ENCODE measurements at regions not wholly inside any gene's neighbourhood (a gene's known extent, or its start where the extent isn't known, plus 50 kb on each side); places are given as distances from the start of the nearest gene placed in this dataset.
A peak's percentile ranks its signal among the peaks of the same experiment; 100 is the strongest.
"Not testable (repeated sequence)": the region's sequence is repeated elsewhere in the genome, so short reads cannot be mapped to it uniquely, and the experiment has no call there.

GRCh38 chr14:26304056-26304455 lies 293.8 kb downstream of the NOVA1 start:
- no peak for DNase-seq (ENCODE audit: low read depth)

- DNase-seq (ENCODE audit: low read depth): no peak
Measured at GRCh38 chr14:26293909-26294308, 303.9 kb downstream of the NOVA1 start.

- no peak for DNase-seq (ENCODE audit: low read depth)
Measured at GRCh38 chr14:26289891-26290486, 307.8 kb downstream of the NOVA1 start.

GRCh38 chr14:26286913-26287205 lies 311.0 kb downstream of the NOVA1 start:
- no peak for DNase-seq (ENCODE audit: low read depth)

- DNase-seq (ENCODE audit: low read depth): no peak
Measured at GRCh38 chr14:26286081-26286912, 311.5 kb downstream of the NOVA1 start.

GRCh38 chr14:26282578-26282977 lies 315.3 kb downstream of the NOVA1 start:
- no peak for DNase-seq (ENCODE audit: low read depth)

GRCh38 chr14:26282011-26282410 lies 315.8 kb downstream of the NOVA1 start:
- not testable (repeated sequence) for DNase-seq (ENCODE audit: low read depth)

GRCh38 chr14:26281280-26281998 lies 316.4 kb downstream of the NOVA1 start:
- peak; percentile 38 for DNase-seq (ENCODE audit: low read depth)

GRCh38 chr14:26276757-26277156 lies 321.1 kb downstream of the NOVA1 start:
- DNase-seq (ENCODE audit: low read depth): peak; percentile 11

GRCh38 chr14:26265170-26265685 lies 332.6 kb downstream of the NOVA1 start:
- DNase-seq (ENCODE audit: low read depth): no peak

- no peak for DNase-seq (ENCODE audit: low read depth)
Measured at GRCh38 chr14:26261368-26262122, 336.3 kb downstream of the NOVA1 start.

- peak; percentile 6 for DNase-seq (ENCODE audit: low read depth)
Measured at GRCh38 chr14:26255213-26255612, 342.6 kb downstream of the NOVA1 start.

GRCh38 chr14:26252176-26252575 lies 345.7 kb downstream of the NOVA1 start:
- no peak for DNase-seq (ENCODE audit: low read depth)

GRCh38 chr14:26233118-26233517 lies 364.7 kb downstream of the NOVA1 start:
- no peak for DNase-seq (ENCODE audit: low read depth)

GRCh38 chr14:26218861-26219260 lies 379.0 kb downstream of the NOVA1 start:
- DNase-seq (ENCODE audit: low read depth): no peak

GRCh38 chr14:26217778-26218177 lies 380.1 kb downstream of the NOVA1 start:
- DNase-seq (ENCODE audit: low read depth): no peak

GRCh38 chr14:26216786-26217185 lies 381.0 kb downstream of the NOVA1 start:
- no peak for DNase-seq (ENCODE audit: low read depth)

- no peak for DNase-seq (ENCODE audit: low read depth)
Measured at GRCh38 chr14:26213846-26214575, 383.8 kb downstream of the NOVA1 start.

GRCh38 chr14:26209699-26210098 lies 388.1 kb downstream of the NOVA1 start:
- DNase-seq (ENCODE audit: low read depth): no peak

- no peak for DNase-seq (ENCODE audit: low read depth)
Measured at GRCh38 chr14:26206640-26207039, 391.2 kb downstream of the NOVA1 start.
